CD4-positive, alpha-beta T cell treated with Interleukin-15 for 4 hours (primary cell): ENCODE measurements at regions not wholly inside any gene's neighbourhood (a gene's known extent, or its start where the extent isn't known, plus 50 kb on each side); places are given as distances from the start of the nearest gene placed in this dataset.
"Not testable (repeated sequence)": the region's sequence is repeated elsewhere in the genome, so short reads cannot be mapped to it uniquely, and the experiment has no call there.

ENCODE experiments used
- DNase-seq: peaks from one replicate; pipeline ENCODE4 v3.0.0-alpha.2; 2020; ENCODE audit warnings: low spot score

DNA sequence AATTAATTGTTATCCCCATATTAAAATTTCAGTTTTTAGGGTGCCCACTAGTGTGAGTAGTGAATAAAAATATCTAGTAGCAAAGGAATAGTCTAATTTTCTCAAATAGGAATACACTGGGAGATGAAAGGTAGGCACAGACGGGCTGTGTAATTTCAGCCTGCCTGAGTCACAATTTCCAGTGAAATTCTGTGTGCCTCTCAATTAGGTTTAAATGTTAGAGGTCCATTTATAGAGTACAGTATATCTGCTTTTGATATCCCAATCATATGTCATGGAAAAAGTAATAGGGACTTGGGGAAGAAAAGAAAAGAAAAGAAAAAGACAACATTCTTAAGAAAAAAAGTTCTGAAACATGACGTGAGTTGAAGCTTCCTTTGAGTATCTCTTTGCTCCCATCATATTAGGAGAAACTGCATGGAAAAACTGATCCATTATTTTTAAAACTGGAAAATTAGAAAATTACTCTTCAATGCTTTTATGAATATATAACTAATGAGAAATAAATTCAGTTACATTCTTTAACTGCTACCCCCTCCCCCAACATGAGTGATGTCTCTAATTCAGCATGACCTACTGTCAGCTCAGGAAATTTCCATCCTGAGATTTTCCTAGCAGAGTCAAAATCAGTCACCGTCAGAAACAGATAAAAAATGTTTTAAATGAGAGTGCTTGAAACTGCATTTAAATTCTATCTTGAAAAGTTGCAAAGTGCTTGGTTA, 473.8 kb upstream of the HSF2 start:
- no peak for DNase-seq

DNA sequence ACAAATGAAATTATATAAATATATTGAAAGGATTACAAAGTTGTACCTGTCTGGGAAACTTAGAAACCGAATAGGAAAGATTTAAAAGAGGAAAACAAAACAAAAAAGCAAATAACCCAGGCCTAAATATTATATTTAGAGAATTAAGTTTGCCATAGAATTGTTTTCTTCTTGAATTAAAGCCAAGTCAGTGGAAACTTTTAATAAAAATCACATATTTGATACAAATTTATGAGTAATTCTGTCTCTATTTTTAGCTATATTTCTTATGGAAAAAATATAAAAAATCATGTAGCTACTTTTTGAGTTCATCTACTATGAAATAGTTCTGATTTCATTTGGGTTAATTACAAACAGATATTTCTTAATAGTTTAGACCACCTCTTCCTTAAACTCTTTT, 470.2 kb upstream of the HSF2 start:
- no peak for DNase-seq

GRCh38 chr6:121932076-121932991, 467.1 kb upstream of the HSF2 start:
- no peak for DNase-seq

GRCh38 chr6:121934451-121934850, 465.0 kb upstream of the HSF2 start:
- DNase-seq = no peak

GRCh38 chr6:121940728-121941127, 458.7 kb upstream of the HSF2 start:
- DNase-seq = no peak

DNA sequence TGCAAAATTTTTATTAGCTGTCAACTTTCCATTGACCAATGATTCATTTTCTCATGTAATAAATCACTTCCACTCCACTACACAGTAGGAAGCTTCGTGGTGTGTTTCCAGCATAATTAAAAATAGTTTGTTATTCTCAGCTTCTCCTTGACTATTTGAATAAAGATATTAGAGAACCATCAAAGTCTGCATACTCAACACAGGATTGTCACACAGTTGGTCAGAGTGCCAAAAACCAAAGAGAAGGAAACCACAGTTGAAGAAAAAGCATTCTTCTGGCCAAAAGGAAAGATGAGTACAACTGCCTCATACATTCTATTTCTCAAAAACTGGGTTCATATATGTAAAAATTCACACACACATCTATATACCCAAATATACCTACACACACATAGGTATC, 455.1 kb upstream of the HSF2 start:
- no peak for DNase-seq

DNA sequence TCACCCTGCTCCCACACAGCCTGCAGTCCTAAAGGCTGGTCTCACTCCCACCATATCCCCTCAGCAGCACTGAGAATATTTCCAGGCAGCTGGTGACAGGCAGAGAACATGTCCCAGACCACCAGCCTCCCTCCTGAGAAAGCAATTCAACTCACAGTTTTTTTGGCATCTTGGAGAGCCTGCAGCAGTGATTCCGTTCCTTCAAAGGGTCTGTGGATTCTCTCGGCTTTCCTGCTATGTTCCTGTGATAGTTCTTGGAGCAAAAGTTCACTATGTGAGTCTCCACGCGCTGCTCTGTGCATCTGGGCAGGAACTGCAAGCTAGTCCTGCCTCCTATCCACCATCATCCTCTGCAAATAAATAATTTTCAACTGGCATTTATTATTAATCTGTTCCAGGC, 448.3 kb upstream of the HSF2 start:
- DNase-seq = no peak

DNA sequence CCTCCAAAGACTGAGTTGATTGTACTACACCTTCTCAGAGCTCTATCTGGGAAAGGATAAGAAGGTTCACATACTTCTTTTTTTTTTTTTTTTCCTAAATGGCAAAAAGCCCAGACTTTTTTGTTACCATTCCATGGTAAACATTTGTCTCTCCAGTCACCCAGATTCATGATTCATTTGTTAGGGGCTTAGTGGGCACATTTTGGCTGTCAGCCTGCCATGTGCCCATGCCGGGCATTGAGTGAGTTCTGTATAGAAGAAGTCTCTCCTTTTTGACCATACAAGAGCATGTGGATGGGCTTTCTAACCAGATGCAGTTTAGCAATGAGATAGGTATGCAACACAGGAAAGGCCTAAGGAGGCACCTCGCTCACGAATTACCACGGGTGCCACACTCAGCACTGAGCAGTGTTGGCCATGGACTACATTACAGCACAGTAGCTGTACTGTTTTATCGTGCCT, 447.5 kb upstream of the HSF2 start:
- DNase-seq = no peak

DNA sequence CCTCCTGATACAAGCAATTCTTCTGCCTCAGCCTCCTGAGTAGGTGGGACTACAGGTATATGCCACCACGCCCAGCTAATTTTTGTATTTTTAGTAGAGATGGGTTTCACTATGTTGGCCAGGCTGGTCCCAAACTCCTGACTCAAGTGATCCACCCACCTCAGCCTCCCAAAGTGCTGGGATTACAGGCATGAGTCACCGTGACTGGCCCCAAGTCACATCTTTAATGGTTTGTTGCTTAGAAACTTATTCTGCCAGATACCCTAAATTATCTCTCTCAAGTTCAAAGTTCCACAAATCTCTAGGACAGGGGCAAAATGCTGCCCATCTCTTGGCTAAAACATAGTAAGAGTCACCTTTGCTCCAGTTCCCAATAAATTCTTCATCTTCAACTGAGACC, 444.1 kb upstream of the HSF2 start:
- DNase-seq = not testable (repeated sequence)

GRCh38 chr6:121956782-121957181, 442.7 kb upstream of the HSF2 start:
- DNase-seq = no peak

- no peak for DNase-seq
Measured at GRCh38 chr6:121959501-121959900, 440.0 kb upstream of the HSF2 start.

- DNase-seq = no peak
Measured at GRCh38 chr6:121961619-121962125, 437.8 kb upstream of the HSF2 start.

DNA sequence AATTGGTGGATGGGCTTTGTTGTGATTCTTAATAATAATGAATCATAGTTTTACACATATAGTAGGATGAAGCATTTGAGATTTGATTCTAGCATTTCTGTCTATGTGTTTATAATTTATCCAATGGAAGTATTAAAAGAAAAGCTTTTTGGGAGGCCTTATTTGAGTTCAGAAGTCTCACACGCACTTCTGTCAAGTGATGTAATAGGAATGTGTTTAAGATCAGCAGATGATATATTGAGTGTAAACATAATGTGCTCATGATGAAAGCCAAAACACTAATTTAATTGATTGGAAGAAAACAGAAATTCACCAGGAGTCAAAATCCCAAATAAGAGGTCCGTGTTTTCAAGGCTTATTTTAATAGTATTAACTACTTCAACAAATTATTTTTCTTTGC, 435.6 kb upstream of the HSF2 start:
- DNase-seq = no peak

GRCh38 chr6:121965739-121966138, 433.7 kb upstream of the HSF2 start:
- DNase-seq = no peak

DNA sequence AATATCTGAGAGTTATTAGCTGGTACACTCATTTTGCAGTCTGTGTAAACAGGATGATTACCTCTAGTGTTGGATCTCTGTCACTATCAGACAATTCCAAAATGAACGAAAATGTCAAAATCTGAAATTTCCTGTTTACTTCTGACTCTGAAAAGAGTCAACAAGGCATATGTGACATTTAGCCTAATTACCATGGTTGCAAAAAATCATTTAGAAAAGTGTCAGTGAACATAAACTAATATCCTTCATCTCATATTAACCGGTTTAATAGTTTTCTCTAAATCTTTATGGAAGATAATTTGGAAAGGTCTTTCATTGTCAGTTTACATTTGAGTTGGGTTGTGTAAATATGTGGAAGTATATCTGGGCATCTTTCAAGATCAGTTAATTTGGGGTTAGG, 431.8 kb upstream of the HSF2 start:
- no peak for DNase-seq

DNA sequence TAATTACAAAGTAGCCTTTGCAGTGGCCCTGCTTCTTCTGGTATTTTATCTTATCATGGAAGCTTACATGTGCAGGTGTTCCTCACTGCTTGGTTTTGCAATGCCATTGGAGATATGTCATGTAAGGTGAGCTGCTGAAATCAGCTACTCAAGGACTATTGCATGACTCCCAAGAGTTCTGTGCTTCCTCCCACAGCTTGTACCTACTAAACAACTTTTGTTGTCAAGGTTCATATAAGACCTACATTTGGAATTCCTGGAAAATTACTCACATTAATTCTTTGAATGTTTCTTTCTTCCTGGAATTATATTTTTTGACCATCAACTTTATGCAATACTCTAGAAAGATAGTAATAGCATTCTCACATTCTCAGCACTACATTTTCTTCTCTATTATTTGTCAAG, 427.5 kb upstream of the HSF2 start:
- no peak for DNase-seq

- no peak for DNase-seq
Measured at GRCh38 chr6:121984956-121985355, 414.5 kb upstream of the HSF2 start.

GRCh38 chr6:121993362-121993761, 406.1 kb upstream of the HSF2 start:
- DNase-seq = no peak

GRCh38 chr6:121994919-121995318, 404.5 kb upstream of the HSF2 start:
- no peak for DNase-seq

DNA sequence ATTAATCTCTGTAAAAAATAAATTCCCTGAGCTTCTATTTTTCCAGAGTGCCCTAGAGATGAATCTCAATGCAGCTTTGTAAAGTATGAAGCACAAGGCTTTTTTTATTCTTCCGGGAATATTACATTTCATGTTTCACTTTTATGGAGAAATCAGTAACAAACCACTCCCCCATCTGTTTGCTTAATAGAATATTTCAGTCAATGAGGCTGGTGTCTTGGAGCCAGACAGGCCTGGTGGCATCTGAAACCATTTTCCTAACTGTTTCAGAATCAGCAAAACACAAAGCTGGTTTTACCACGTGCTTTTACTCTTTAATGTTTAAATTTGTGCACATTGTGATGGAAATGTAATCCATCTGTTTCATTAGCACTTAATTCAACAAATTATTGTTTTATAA, 400.8 kb upstream of the HSF2 start:
- DNase-seq = no peak

GRCh38 chr6:121999456-122000065, 399.9 kb upstream of the HSF2 start:
- DNase-seq = no peak

GRCh38 chr6:122005661-122006060, 393.8 kb upstream of the HSF2 start:
- no peak for DNase-seq

GRCh38 chr6:122007339-122007738, 392.1 kb upstream of the HSF2 start:
- DNase-seq = no peak
